ENCODE measurements at regions not wholly inside any gene's neighbourhood (a gene's known extent, or its start where the extent isn't known, plus 50 kb on each side); places are given as distances from the start of the nearest gene placed in this dataset.
"Not testable (repeated sequence)": the region's sequence is repeated elsewhere in the genome, so short reads cannot be mapped to it uniquely, and the experiment has no call there.

- no peaks in the 10 kb centered on the region for H3K36me3 Mint-ChIP-seq (ENCODE audit: low read depth)
- no peak overlapping the region for H3K4me3 Mint-ChIP-seq
- POLR2A ChIA-PET: no interaction called here
These were observed 548.4 kb downstream of the LRRC70 start for GRCh38 chr5:63127054-63127453.

GRCh38 chr5:63125862-63126261, 547.2 kb downstream of the LRRC70 start:
- Mint-ChIP-seq H3K4me1 (no peaks in the 10 kb centered on the region), H3K27me3 (peaks cover 3% of the 10 kb centered on the region), H3K36me3 (ENCODE audit: low read depth) (no peaks in the 10 kb centered on the region), H3K9me3 (no peaks in the 10 kb centered on the region), H3K27ac (no peak overlapping the region), H3K4me3 (no peak overlapping the region)
- ChIA-PET CTCF (no interaction called here), POLR2A (no interaction called here)
- no peak for DNase-seq

More at GRCh38 chr5:63127054-63127453, 548.4 kb downstream of the LRRC70 start:
- no peak for DNase-seq
- Mint-ChIP-seq H3K9me3 (no peaks in the 10 kb centered on the region), H3K27ac (no peak overlapping the region), H3K27me3 (peaks cover 3% of the 10 kb centered on the region), H3K4me1 (no peaks in the 10 kb centered on the region)
- CTCF ChIA-PET: no interaction called here

DNA sequence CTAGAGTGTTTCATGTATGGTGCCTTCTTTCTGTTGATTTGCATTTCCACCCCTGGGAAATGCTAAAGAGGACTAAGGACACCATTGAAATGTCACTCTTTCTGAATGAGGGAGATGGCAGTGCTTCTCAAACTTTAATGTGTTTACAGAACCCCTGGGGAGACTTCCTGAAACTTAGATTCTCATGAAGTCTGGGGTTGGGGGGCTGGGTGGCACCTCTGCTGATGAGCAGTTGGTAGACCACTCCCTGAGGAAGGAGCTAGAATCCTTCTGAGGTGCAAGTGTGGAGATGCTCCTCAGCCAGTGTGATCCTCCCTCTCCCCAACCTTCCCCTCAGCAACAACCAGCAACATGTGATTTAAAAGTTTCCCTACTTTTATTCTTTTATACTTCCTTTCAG, 546.8 kb downstream of the LRRC70 start:
- no peak for DNase-seq
- POLR2A ChIA-PET: no interaction called here
- Mint-ChIP-seq H3K27ac (no peak overlapping the region), H3K27me3 (peaks cover 3% of the 10 kb centered on the region), H3K4me1 (no peaks in the 10 kb centered on the region), H3K4me3 (no peak overlapping the region), H3K36me3 (ENCODE audit: low read depth) (no peaks in the 10 kb centered on the region), H3K9me3 (no peaks in the 10 kb centered on the region)
- CTCF ChIA-PET: no interaction called here

DNA sequence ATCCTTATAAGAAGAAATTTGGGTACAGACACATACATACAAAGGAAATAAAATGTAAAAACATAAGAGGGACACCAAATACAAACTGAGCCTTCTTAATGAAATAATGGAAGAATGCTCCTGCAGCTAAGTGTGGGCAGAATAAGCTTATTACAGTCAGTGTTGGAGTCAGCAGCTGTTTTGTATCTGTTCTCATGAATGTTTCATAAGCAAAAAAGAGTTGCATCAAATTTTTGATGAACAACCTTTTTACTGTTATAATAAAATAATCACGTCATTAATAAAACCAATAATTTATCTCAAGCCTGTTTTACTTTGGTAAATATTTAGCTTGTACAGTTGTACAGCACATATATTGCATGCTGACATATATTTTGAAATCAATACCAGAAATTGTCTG, 545.6 kb downstream of the LRRC70 start:
- ChIA-PET POLR2A (no interaction called here), CTCF (no interaction called here)
- no peak for DNase-seq
- Mint-ChIP-seq H3K4me1 (no peaks in the 10 kb centered on the region), H3K36me3 (ENCODE audit: low read depth) (no peaks in the 10 kb centered on the region), H3K4me3 (no peak overlapping the region), H3K9me3 (no peaks in the 10 kb centered on the region), H3K27ac (no peak overlapping the region), H3K27me3 (peaks cover 3% of the 10 kb centered on the region)

DNA sequence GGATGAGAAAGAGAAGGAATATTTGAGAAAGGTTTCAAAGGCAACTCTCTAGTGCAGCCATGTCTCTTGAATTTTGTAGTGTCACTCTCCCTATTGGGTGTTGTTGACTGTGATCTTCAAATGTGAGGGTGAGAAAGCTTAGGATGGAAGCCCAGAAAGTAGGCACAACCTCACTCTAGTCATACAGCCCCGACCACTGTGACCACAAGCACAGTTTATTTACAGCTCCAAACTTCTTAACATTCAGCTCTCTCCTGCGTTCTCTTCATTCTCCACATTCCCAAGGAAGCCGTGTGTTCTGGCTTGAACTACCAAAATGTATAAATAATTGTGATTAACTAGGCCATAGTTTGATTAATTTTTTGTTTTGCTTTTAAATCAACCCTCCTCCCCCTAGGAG, 542.9 kb downstream of the LRRC70 start:
- H3K9me3 Mint-ChIP-seq: no peaks in the 10 kb centered on the region
- H3K27me3 Mint-ChIP-seq: peaks cover 3% of the 10 kb centered on the region
- H3K4me3 Mint-ChIP-seq: no peak overlapping the region
- no peaks in the 10 kb centered on the region for H3K36me3 Mint-ChIP-seq (ENCODE audit: low read depth)
- ChIA-PET POLR2A (no interaction called here), CTCF (no interaction called here)
- no peaks in the 10 kb centered on the region for H3K4me1 Mint-ChIP-seq
- no peak overlapping the region for H3K27ac Mint-ChIP-seq
- DNase-seq: no peak

GRCh38 chr5:63118221-63118620, 539.6 kb downstream of the LRRC70 start:
- H3K27ac Mint-ChIP-seq: no peak overlapping the region
- no peaks in the 10 kb centered on the region for H3K4me1 Mint-ChIP-seq
- no peaks in the 10 kb centered on the region for H3K9me3 Mint-ChIP-seq
- no peak overlapping the region for H3K4me3 Mint-ChIP-seq
- CTCF ChIA-PET: no interaction called here
- H3K27me3 Mint-ChIP-seq: no peaks in the 10 kb centered on the region
- H3K36me3 Mint-ChIP-seq (ENCODE audit: low read depth): no peaks in the 10 kb centered on the region
- POLR2A ChIA-PET: no interaction called here
- no peak for DNase-seq

DNA sequence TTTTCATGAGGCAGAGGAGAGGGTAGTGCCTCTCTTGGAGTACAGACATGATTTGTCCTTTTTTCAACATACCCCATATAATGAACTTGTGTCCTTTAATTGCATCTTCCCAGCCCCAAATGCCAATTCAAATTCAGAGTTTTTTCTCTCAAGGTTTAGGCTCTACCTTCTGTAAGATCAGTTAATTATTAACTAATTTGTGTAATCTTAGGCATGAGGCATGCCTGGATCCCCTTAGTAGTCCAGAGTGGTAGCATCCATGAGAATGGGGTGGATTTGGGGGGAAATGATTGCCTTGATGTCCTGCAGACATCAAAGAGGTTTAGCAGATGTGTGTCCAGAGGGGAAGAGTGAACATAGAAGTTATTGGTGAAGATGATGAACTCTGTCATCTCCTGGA, 533.3 kb downstream of the LRRC70 start:
- ChIA-PET CTCF (no interaction called here), POLR2A (no interaction called here)
- DNase-seq: no peak
- Mint-ChIP-seq H3K4me1 (no peaks in the 10 kb centered on the region), H3K27ac (no peak overlapping the region), H3K4me3 (no peak overlapping the region), H3K27me3 (no peaks in the 10 kb centered on the region), H3K36me3 (ENCODE audit: low read depth) (no peaks in the 10 kb centered on the region), H3K9me3 (no peaks in the 10 kb centered on the region)

DNA sequence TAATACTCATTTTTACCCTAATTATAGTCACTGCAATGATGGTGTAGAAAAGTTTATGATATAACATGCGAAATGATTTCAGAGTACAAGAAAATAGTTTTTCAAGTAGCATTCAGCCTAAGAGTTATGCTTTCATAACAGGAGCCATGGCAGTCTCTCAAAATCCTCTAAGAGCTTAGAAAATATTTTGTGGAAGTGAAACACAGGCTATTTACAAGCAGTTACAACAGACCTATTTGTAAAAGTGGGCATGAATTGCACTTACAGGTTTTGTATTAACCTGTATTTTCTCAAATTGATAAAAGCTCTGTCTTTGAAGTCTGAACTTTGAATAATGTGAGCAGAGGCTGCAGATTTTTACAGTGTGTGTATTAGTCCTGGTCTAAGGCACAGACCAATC, 523.3 kb downstream of the LRRC70 start:
- DNase-seq: no peak
- Mint-ChIP-seq H3K4me3 (no peak overlapping the region), H3K9me3 (no peaks in the 10 kb centered on the region), H3K4me1 (no peaks in the 10 kb centered on the region), H3K27ac (no peak overlapping the region), H3K36me3 (ENCODE audit: low read depth) (no peaks in the 10 kb centered on the region), H3K27me3 (peaks cover 3% of the 10 kb centered on the region)
- ChIA-PET POLR2A (no interaction called here), CTCF (no interaction called here)

DNA sequence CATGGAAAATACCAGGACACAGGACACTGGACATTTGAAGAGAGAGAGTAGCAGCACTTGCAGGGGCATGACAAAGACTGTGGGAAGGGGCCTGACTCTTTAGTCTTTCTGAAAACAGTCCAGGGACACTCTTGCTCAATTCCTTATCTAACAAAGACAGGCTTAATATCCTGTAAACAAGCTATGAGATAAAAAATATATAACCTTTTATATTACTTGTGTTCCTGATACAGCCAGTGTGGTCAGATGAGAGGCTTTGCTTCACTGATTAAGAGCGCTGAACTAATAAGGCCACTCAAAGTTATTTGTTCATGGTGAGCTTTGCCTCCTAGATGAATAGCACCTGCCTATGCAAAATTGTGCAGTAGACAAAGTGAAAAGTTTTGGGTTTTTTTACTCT, 518.7 kb downstream of the LRRC70 start:
- Mint-ChIP-seq H3K27me3 (no peaks in the 10 kb centered on the region), H3K27ac (no peak overlapping the region), H3K9me3 (no peaks in the 10 kb centered on the region), H3K4me3 (no peak overlapping the region), H3K4me1 (no peaks in the 10 kb centered on the region), H3K36me3 (ENCODE audit: low read depth) (no peaks in the 10 kb centered on the region)
- ChIA-PET CTCF (no interaction called here), POLR2A (no interaction called here)
- no peak for DNase-seq

DNA sequence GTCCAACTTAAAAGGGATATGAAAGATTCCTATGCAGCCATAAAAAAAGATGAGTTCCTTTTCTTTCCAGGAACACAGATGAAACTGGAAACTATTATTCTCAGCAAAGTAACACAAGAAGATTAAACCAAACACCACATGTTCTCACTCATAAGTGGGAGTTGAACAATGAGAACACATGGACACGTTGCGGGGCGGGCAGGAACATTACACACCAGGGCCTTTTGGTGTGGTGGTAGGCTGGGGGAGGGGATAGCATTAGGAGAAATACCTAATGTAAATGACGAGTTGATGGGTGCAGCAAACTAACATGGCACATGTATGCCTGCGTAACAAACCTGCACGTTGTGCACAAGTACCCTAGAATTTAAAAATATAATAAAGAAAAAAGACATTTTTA, 516.1 kb downstream of the LRRC70 start:
- no peaks in the 10 kb centered on the region for H3K9me3 Mint-ChIP-seq
- ChIA-PET CTCF (no interaction called here), POLR2A (no interaction called here)
- no peak overlapping the region for H3K4me3 Mint-ChIP-seq
- H3K36me3 Mint-ChIP-seq (ENCODE audit: low read depth): no peaks in the 10 kb centered on the region
- H3K27me3 Mint-ChIP-seq: no peaks in the 10 kb centered on the region
- no peaks in the 10 kb centered on the region for H3K4me1 Mint-ChIP-seq
- H3K27ac Mint-ChIP-seq: no peak overlapping the region
- DNase-seq: no peak

- H3K4me1 Mint-ChIP-seq: no peaks in the 10 kb centered on the region
- CTCF ChIA-PET: no interaction called here
- no peak overlapping the region for H3K27ac Mint-ChIP-seq
- H3K36me3 Mint-ChIP-seq (ENCODE audit: low read depth): no peaks in the 10 kb centered on the region
- no peak overlapping the region for H3K4me3 Mint-ChIP-seq
- DNase-seq: no peak
- H3K9me3 Mint-ChIP-seq: peaks cover 3% of the 10 kb centered on the region
- H3K27me3 Mint-ChIP-seq: no peaks in the 10 kb centered on the region
- POLR2A ChIA-PET: no interaction called here
These were observed 510.5 kb downstream of the LRRC70 start for GRCh38 chr5:63089147-63089546.

- no peaks in the 10 kb centered on the region for H3K4me1 Mint-ChIP-seq
- no peak for DNase-seq
- CTCF ChIA-PET: no interaction called here
- H3K27me3 Mint-ChIP-seq: no peaks in the 10 kb centered on the region
- H3K27ac Mint-ChIP-seq: no peak overlapping the region
- peaks cover 6% of the 10 kb centered on the region for H3K9me3 Mint-ChIP-seq
- POLR2A ChIA-PET: no interaction called here
- no peaks in the 10 kb centered on the region for H3K36me3 Mint-ChIP-seq (ENCODE audit: low read depth)
- H3K4me3 Mint-ChIP-seq: no peak overlapping the region
These were observed 506.9 kb downstream of the LRRC70 start for GRCh38 chr5:63085561-63085960.

- H3K4me3 Mint-ChIP-seq; H3K9me3 Mint-ChIP-seq; H3K36me3 Mint-ChIP-seq (ENCODE audit: low read depth); CTCF ChIA-PET; H3K4me1 Mint-ChIP-seq; POLR2A ChIA-PET; H3K27ac Mint-ChIP-seq; H3K27me3 Mint-ChIP-seq; DNase-seq: not testable (repeated sequence)
These were observed 505.1 kb downstream of the LRRC70 start for GRCh38 chr5:63083689-63084088.

- CTCF ChIA-PET: no interaction called here
- H3K4me3 Mint-ChIP-seq: no peak overlapping the region
- DNase-seq: no peak
- no peaks in the 10 kb centered on the region for H3K36me3 Mint-ChIP-seq (ENCODE audit: low read depth)
- H3K27me3 Mint-ChIP-seq: no peaks in the 10 kb centered on the region
- peaks cover 6% of the 10 kb centered on the region for H3K9me3 Mint-ChIP-seq
- H3K27ac Mint-ChIP-seq: no peak overlapping the region
- POLR2A ChIA-PET: no interaction called here
- no peaks in the 10 kb centered on the region for H3K4me1 Mint-ChIP-seq
These were observed 502.8 kb downstream of the LRRC70 start for GRCh38 chr5:63081402-63081801.

- ChIA-PET POLR2A (no interaction called here), CTCF (no interaction called here)
- Mint-ChIP-seq H3K4me3 (no peak overlapping the region), H3K27me3 (no peaks in the 10 kb centered on the region), H3K36me3 (ENCODE audit: low read depth) (no peaks in the 10 kb centered on the region), H3K27ac (no peak overlapping the region), H3K4me1 (no peaks in the 10 kb centered on the region), H3K9me3 (no peaks in the 10 kb centered on the region)
- no peak for DNase-seq
These were observed 491.4 kb downstream of the LRRC70 start for GRCh38 chr5:63070001-63070400.
